ENCODE measurements at regions not wholly inside any gene's neighbourhood (a gene's known extent, or its start where the extent isn't known, plus 50 kb on each side); places are given as distances from the start of the nearest gene placed in this dataset.

DNA sequence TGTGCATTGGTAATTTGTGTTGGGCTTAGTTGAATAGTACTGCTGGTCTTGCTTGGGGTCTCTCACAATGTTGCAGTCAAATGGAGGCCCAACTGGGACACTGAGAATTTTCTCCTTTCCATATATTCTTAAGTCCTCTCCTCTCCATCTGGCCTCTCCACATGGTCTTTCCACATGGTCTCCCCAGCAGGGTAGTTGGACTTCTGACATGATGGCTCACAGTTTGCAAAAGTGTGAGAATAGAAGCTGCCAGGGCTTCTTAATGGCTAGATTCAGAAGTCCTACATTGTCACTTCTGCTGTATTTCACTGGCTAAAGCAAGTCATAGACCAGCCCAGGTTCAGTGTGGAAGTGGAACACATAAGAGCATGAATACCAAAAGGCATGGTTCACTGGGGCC lies 318.5 kb upstream of the TNP1 start:
- intact Hi-C loops (cut with micrococcal nuclease): no loop called here
- H3K9ac ChIP-seq (ENCODE audit: insufficient read depth, low read length, poor library complexity, severe bottlenecking): no peak overlapping the region
- Mint-ChIP-seq H3K4me1 (no peaks in the 10 kb centered on the region), H3K9me3 (peaks cover 0 to 19% (median 10%) of the 10 kb centered on the region in 7 donors), H3K4me3 (no peak overlapping the region), H3K27ac (no peak overlapping the region), H3K27me3 (ENCODE audit: low read depth in 3 of 3) (peaks cover 12 to 39% (median 16%) of the 10 kb centered on the region in 3 donors), H3K36me3 (no peaks in the 10 kb centered on the region)
- no peak for DNase-seq
- TF ChIP-seq, protein P1, sequence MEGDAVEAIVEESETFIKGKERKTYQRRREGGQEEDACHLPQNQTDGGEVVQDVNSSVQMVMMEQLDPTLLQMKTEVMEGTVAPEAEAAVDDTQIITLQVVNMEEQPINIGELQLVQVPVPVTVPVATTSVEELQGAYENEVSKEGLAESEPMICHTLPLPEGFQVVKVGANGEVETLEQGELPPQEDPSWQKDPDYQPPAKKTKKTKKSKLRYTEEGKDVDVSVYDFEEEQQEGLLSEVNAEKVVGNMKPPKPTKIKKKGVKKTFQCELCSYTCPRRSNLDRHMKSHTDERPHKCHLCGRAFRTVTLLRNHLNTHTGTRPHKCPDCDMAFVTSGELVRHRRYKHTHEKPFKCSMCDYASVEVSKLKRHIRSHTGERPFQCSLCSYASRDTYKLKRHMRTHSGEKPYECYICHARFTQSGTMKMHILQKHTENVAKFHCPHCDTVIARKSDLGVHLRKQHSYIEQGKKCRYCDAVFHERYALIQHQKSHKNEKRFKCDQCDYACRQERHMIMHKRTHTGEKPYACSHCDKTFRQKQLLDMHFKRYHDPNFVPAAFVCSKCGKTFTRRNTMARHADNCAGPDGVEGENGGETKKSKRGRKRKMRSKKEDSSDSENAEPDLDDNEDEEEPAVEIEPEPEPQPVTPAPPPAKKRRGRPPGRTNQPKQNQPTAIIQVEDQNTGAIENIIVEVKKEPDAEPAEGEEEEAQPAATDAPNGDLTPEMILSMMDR (IDR thresholded peaks at IDR 0.05): no peak
- no peaks in the 10 kb centered on the region for H3K36me3 ChIP-seq (replicated peaks in 1 of 2; ENCODE audit: control insufficient read depth in 1 of 2, insufficient read depth in 2 of 2, low read length in 2 of 2)
- H3K4me3 ChIP-seq (replicated peaks in 1 of 3; ENCODE audit: low read depth in 2 of 3, low read length in 3 of 3): no peak overlapping the region
- H4K20me1 ChIP-seq (ENCODE audit: insufficient read depth, low read length): no peaks in the 10 kb centered on the region
- H3K79me2 ChIP-seq (ENCODE audit: insufficient read depth, low read length): no peaks in the 10 kb centered on the region
- H2AFZ ChIP-seq (ENCODE audit: insufficient read depth, low read depth, low read length, poor library complexity, severe bottlenecking): no peak overlapping the region
- no peak overlapping the region for H3K27ac ChIP-seq (ENCODE audit: low read depth in 1 of 2, low read length in 2 of 2)
- peaks cover 32 to 33% of the 10 kb centered on the region in 2 donors for H3K27me3 ChIP-seq (ENCODE audit: control insufficient read depth in 2 of 2, insufficient read depth in 2 of 2, low read length in 2 of 2)
- H3K9me3 ChIP-seq (replicated peaks in 1 of 2; ENCODE audit: control insufficient read depth in 1 of 2, insufficient read depth in 1 of 2, low read length in 2 of 2): peaks cover 0 to 9% of the 10 kb centered on the region in 2 donors
- no peak overlapping the region for H3K4me2 ChIP-seq (replicated peaks; ENCODE audit: extremely low read depth, low read length, poor library complexity, severe bottlenecking)
- no peaks in the 10 kb centered on the region for H3K4me1 ChIP-seq (ENCODE audit: control insufficient read depth in 1 of 2, insufficient read depth in 2 of 2, low read length in 2 of 2)

DNA sequence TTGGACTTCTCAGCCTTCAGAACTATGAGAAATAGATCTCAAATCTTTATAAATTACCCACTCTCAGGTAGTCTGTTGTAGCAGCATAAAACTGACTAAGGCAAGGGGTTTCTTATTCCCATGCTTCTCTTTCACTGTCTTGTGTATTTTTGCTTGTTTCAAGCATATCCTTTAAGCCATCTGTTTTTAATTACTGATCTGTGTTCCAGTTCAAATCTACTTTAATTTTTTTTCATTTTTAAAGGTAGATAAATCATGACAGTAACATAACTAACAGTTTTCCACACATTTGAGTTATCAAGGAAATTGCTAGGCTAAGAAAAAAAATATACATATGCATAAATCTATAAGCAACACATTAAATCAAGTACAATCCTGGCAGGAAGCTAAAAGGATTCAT lies 317.9 kb upstream of the TNP1 start:
- Histone ChIP-seq H3K27me3 (ENCODE audit: control insufficient read depth in 2 of 2, insufficient read depth in 2 of 2, low read length in 2 of 2) (peaks cover 32 to 38% of the 10 kb centered on the region in 2 donors), H3K4me1 (ENCODE audit: control insufficient read depth in 1 of 2, insufficient read depth in 2 of 2, low read length in 2 of 2) (no peaks in the 10 kb centered on the region), H3K4me3 (replicated peaks in 1 of 3; ENCODE audit: low read depth in 2 of 3, low read length in 3 of 3) (no peak overlapping the region), H3K9ac (ENCODE audit: insufficient read depth, low read length, poor library complexity, severe bottlenecking) (no peak overlapping the region), H2AFZ (ENCODE audit: insufficient read depth, low read depth, low read length, poor library complexity, severe bottlenecking) (no peak overlapping the region), H3K36me3 (replicated peaks in 1 of 2; ENCODE audit: control insufficient read depth in 1 of 2, insufficient read depth in 2 of 2, low read length in 2 of 2) (no peaks in the 10 kb centered on the region), H3K4me2 (replicated peaks; ENCODE audit: extremely low read depth, low read length, poor library complexity, severe bottlenecking) (no peak overlapping the region), H3K27ac (ENCODE audit: low read depth in 1 of 2, low read length in 2 of 2) (no peak overlapping the region), H3K9me3 (replicated peaks in 1 of 2; ENCODE audit: control insufficient read depth in 1 of 2, insufficient read depth in 1 of 2, low read length in 2 of 2) (peaks cover 0 to 9% of the 10 kb centered on the region in 2 donors), H3K79me2 (ENCODE audit: insufficient read depth, low read length) (no peaks in the 10 kb centered on the region), H4K20me1 (ENCODE audit: insufficient read depth, low read length) (no peaks in the 10 kb centered on the region)
- Mint-ChIP-seq H3K4me3 (no peak overlapping the region), H3K27ac (no peak overlapping the region), H3K9me3 (peaks cover 0 to 17% (median 10%) of the 10 kb centered on the region in 7 donors), H3K27me3 (ENCODE audit: low read depth in 3 of 3) (peaks cover 14 to 41% (median 16%) of the 10 kb centered on the region in 3 donors), H3K36me3 (no peaks in the 10 kb centered on the region), H3K4me1 (no peaks in the 10 kb centered on the region)
- no peak for DNase-seq
- TF ChIP-seq, protein P1 (IDR thresholded peaks at IDR 0.05): no peak
- intact Hi-C loops (cut with micrococcal nuclease): no loop called here

Measured in CD14-positive monocyte (primary cell).